ENCODE measurements at regions not wholly inside any gene's neighbourhood (a gene's known extent, or its start where the extent isn't known, plus 50 kb on each side); places are given as distances from the start of the nearest gene placed in this dataset.

- Histone ChIP-seq H3K4me1 (ENCODE audit: control insufficient read depth, low read depth, low read length) (no peaks in the 10 kb centered on the region), H3K79me1 (ENCODE audit: low read length) (no peaks in the 10 kb centered on the region), H3K56ac (ENCODE audit: low read length) (no peak overlapping the region), H3K79me2 (ENCODE audit: control insufficient read depth, insufficient read depth, low read length) (no peaks in the 10 kb centered on the region), H2BK120ac (ENCODE audit: low read depth, low read length) (no peak overlapping the region), H3K27me3 (ENCODE audit: insufficient read depth, low read length, poor library complexity) (no peaks in the 10 kb centered on the region), H3K23ac (ENCODE audit: low read length) (no peak overlapping the region), H2AK5ac (ENCODE audit: low read length) (no peak overlapping the region), H4K8ac (ENCODE audit: low read depth, low read length) (no peak overlapping the region), H3K4me2 (ENCODE audit: low read length) (no peak overlapping the region), H3K4ac (ENCODE audit: low read depth, low read length) (no peak overlapping the region), H3K18ac (ENCODE audit: low read length) (no peak overlapping the region), H4K5ac (ENCODE audit: low read length) (no peak overlapping the region), H2BK5ac (ENCODE audit: low read length) (no peak overlapping the region), H3K36me3 (ENCODE audit: control insufficient read depth, insufficient read depth, low read length) (no peaks in the 10 kb centered on the region), H3K27ac (ENCODE audit: low read depth, low read length) (no peak overlapping the region), H3K9ac (ENCODE audit: low read length) (no peak overlapping the region), H3K4me3 (ENCODE audit: low read length) (no peak overlapping the region), H2BK15ac (replicated peaks; ENCODE audit: low read depth) (no peak overlapping the region)
- no peak for DNase-seq
Observed at GRCh38 chr6:126133984-126134383, 147.6 kb downstream of the TRMT11 start.

DNA sequence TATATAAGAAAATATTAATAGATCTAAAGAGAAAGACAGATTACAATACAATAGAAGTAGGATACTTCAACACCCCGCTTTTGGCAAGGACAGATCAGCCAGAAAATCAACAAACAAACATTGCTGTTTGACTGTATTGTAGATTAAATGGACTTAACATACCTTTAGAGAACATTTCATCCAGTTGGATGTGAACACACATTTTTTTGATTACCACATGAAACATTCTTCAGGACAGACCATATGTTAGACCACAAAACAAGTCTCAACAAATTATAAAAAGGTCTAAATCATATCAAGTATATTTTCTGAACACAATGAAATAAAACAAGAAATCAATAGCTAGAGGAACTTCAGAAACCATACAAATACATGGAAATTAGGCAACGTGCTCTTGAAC lies 148.2 kb downstream of the TRMT11 start:
- Histone ChIP-seq H3K79me2 (ENCODE audit: control insufficient read depth, insufficient read depth, low read length) (no peaks in the 10 kb centered on the region), H2BK5ac (ENCODE audit: low read length) (no peak overlapping the region)
- WGBS (ENCODE audit: extremely low coverage, insufficient coverage, low lambda C conversion rate) = no CpG with 5 or more reads among the region's 2 CpGs

GRCh38 chr6:126140015-126140414 lies 153.7 kb downstream of the TRMT11 start:
- no peak overlapping the region for H4K5ac ChIP-seq (ENCODE audit: low read length)
- no peaks in the 10 kb centered on the region for H3K4me1 ChIP-seq (ENCODE audit: control insufficient read depth, low read depth, low read length)
- no peak overlapping the region for H3K27ac ChIP-seq (ENCODE audit: low read depth, low read length)
- no peak overlapping the region for H3K23ac ChIP-seq (ENCODE audit: low read length)
- no peak for DNase-seq
- H3K36me3 ChIP-seq (ENCODE audit: control insufficient read depth, insufficient read depth, low read length) = no peaks in the 10 kb centered on the region
- H3K4me2 ChIP-seq (ENCODE audit: low read length) = no peak overlapping the region
- H3K4ac ChIP-seq (ENCODE audit: low read depth, low read length) = no peak overlapping the region
- no peak overlapping the region for H4K8ac ChIP-seq (ENCODE audit: low read depth, low read length)
- H3K18ac ChIP-seq (ENCODE audit: low read length) = no peak overlapping the region
- H2AK5ac ChIP-seq (ENCODE audit: low read length) = no peak overlapping the region
- H3K79me2 ChIP-seq (ENCODE audit: control insufficient read depth, insufficient read depth, low read length) = no peaks in the 10 kb centered on the region
- H3K79me1 ChIP-seq (ENCODE audit: low read length) = no peaks in the 10 kb centered on the region
- no peaks in the 10 kb centered on the region for H3K27me3 ChIP-seq (ENCODE audit: insufficient read depth, low read length, poor library complexity)
- no peak overlapping the region for H3K56ac ChIP-seq (ENCODE audit: low read length)
- no peak overlapping the region for H2BK15ac ChIP-seq (replicated peaks; ENCODE audit: low read depth)
- no peak overlapping the region for H2BK120ac ChIP-seq (ENCODE audit: low read depth, low read length)
- no peak overlapping the region for H3K9ac ChIP-seq (ENCODE audit: low read length)
- no peak overlapping the region for H3K4me3 ChIP-seq (ENCODE audit: low read length)
- H2BK5ac ChIP-seq (ENCODE audit: low read length) = no peak overlapping the region

More for the DNA sequence above, 148.2 kb downstream of the TRMT11 start:
- no peak overlapping the region for H4K5ac ChIP-seq (ENCODE audit: low read length)
- no peaks in the 10 kb centered on the region for H3K27me3 ChIP-seq (ENCODE audit: insufficient read depth, low read length, poor library complexity)
- H3K4me3 ChIP-seq (ENCODE audit: low read length) = no peak overlapping the region
- no peaks in the 10 kb centered on the region for H3K4me1 ChIP-seq (ENCODE audit: control insufficient read depth, low read depth, low read length)
- DNase-seq = no peak
- no peak overlapping the region for H2BK120ac ChIP-seq (ENCODE audit: low read depth, low read length)
- H3K4ac ChIP-seq (ENCODE audit: low read depth, low read length) = no peak overlapping the region
- no peaks in the 10 kb centered on the region for H3K79me1 ChIP-seq (ENCODE audit: low read length)
- H3K18ac ChIP-seq (ENCODE audit: low read length) = no peak overlapping the region
- H2BK15ac ChIP-seq (replicated peaks; ENCODE audit: low read depth) = no peak overlapping the region
- no peak overlapping the region for H3K9ac ChIP-seq (ENCODE audit: low read length)
- H3K23ac ChIP-seq (ENCODE audit: low read length) = no peak overlapping the region
- H3K56ac ChIP-seq (ENCODE audit: low read length) = no peak overlapping the region
- no peak overlapping the region for H3K4me2 ChIP-seq (ENCODE audit: low read length)
- no peak overlapping the region for H3K27ac ChIP-seq (ENCODE audit: low read depth, low read length)
- no peaks in the 10 kb centered on the region for H3K36me3 ChIP-seq (ENCODE audit: control insufficient read depth, insufficient read depth, low read length)
- no peak overlapping the region for H2AK5ac ChIP-seq (ENCODE audit: low read length)
- H4K8ac ChIP-seq (ENCODE audit: low read depth, low read length) = no peak overlapping the region

- no peak for DNase-seq
- Histone ChIP-seq H3K23ac (ENCODE audit: low read length) (no peak overlapping the region), H3K79me2 (ENCODE audit: control insufficient read depth, insufficient read depth, low read length) (no peaks in the 10 kb centered on the region), H3K4ac (ENCODE audit: low read depth, low read length) (no peak overlapping the region), H3K36me3 (ENCODE audit: control insufficient read depth, insufficient read depth, low read length) (no peaks in the 10 kb centered on the region), H2BK15ac (replicated peaks; ENCODE audit: low read depth) (no peak overlapping the region), H4K5ac (ENCODE audit: low read length) (no peak overlapping the region), H3K27ac (ENCODE audit: low read depth, low read length) (no peak overlapping the region), H3K79me1 (ENCODE audit: low read length) (no peaks in the 10 kb centered on the region), H3K4me3 (ENCODE audit: low read length) (no peak overlapping the region), H4K8ac (ENCODE audit: low read depth, low read length) (no peak overlapping the region), H3K9ac (ENCODE audit: low read length) (no peak overlapping the region), H3K4me2 (ENCODE audit: low read length) (no peak overlapping the region), H2AK5ac (ENCODE audit: low read length) (no peak overlapping the region), H3K27me3 (ENCODE audit: insufficient read depth, low read length, poor library complexity) (no peaks in the 10 kb centered on the region), H2BK5ac (ENCODE audit: low read length) (no peak overlapping the region), H3K56ac (ENCODE audit: low read length) (no peak overlapping the region), H3K18ac (ENCODE audit: low read length) (no peak overlapping the region), H3K4me1 (ENCODE audit: control insufficient read depth, low read depth, low read length) (no peaks in the 10 kb centered on the region), H2BK120ac (ENCODE audit: low read depth, low read length) (no peak overlapping the region)
- WGBS (ENCODE audit: extremely low coverage, insufficient coverage, low lambda C conversion rate) = no CpG with 5 or more reads among the region's 3 CpGs
Observed at GRCh38 chr6:126143761-126144251, 157.5 kb downstream of the TRMT11 start.

DNA sequence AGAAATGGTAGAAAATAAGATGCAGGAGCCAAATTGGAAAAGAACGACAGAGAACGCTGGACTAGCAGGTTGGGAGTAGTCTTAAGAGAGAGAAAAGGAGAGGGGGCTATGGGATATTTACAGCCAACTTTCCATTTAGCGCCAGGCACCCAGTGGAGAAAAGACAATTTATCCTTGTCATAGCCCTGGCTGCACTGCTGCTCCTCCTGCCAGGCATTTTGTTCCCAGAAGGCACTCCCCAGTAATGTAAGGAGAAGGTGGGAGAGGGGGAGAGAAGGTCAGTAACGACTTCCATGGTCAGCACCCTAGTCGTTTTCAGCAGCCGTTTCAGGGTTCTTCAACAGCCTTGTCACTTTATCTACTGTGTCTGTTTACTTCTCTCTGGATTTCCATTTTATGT lies 159.0 kb downstream of the TRMT11 start:
- Histone ChIP-seq H3K4ac (ENCODE audit: low read depth, low read length) (no peak overlapping the region), H3K18ac (ENCODE audit: low read length) (no peak overlapping the region), H3K79me2 (ENCODE audit: control insufficient read depth, insufficient read depth, low read length) (no peaks in the 10 kb centered on the region), H3K9ac (ENCODE audit: low read length) (no peak overlapping the region), H3K79me1 (ENCODE audit: low read length) (no peaks in the 10 kb centered on the region), H4K8ac (ENCODE audit: low read depth, low read length) (no peak overlapping the region), H2BK5ac (ENCODE audit: low read length) (no peak overlapping the region), H3K56ac (ENCODE audit: low read length) (no peak overlapping the region), H3K27ac (ENCODE audit: low read depth, low read length) (no peak overlapping the region), H3K23ac (ENCODE audit: low read length) (no peak overlapping the region), H2AK5ac (ENCODE audit: low read length) (no peak overlapping the region), H3K4me1 (ENCODE audit: control insufficient read depth, low read depth, low read length) (no peaks in the 10 kb centered on the region), H4K5ac (ENCODE audit: low read length) (no peak overlapping the region), H2BK120ac (ENCODE audit: low read depth, low read length) (no peak overlapping the region), H3K4me2 (ENCODE audit: low read length) (no peak overlapping the region), H3K4me3 (ENCODE audit: low read length) (no peak overlapping the region), H3K36me3 (ENCODE audit: control insufficient read depth, insufficient read depth, low read length) (no peaks in the 10 kb centered on the region), H2BK15ac (replicated peaks; ENCODE audit: low read depth) (no peak overlapping the region), H3K27me3 (ENCODE audit: insufficient read depth, low read length, poor library complexity) (no peaks in the 10 kb centered on the region)
- DNase-seq = no peak
- whole genome bisulfite sequencing (ENCODE audit: extremely low coverage, insufficient coverage, low lambda C conversion rate) = no CpG with 5 or more reads among the region's 6 CpGs

- Histone ChIP-seq H3K23ac (ENCODE audit: low read length) (no peak overlapping the region), H3K4me3 (ENCODE audit: low read length) (no peak overlapping the region), H3K4ac (ENCODE audit: low read depth, low read length) (no peak overlapping the region), H2BK15ac (replicated peaks; ENCODE audit: low read depth) (no peak overlapping the region), H3K18ac (ENCODE audit: low read length) (no peak overlapping the region), H2BK5ac (ENCODE audit: low read length) (no peak overlapping the region), H2BK120ac (ENCODE audit: low read depth, low read length) (no peak overlapping the region), H4K5ac (ENCODE audit: low read length) (no peak overlapping the region), H3K36me3 (ENCODE audit: control insufficient read depth, insufficient read depth, low read length) (no peaks in the 10 kb centered on the region), H3K4me2 (ENCODE audit: low read length) (no peak overlapping the region), H3K9ac (ENCODE audit: low read length) (no peak overlapping the region), H3K79me2 (ENCODE audit: control insufficient read depth, insufficient read depth, low read length) (no peaks in the 10 kb centered on the region), H3K56ac (ENCODE audit: low read length) (no peak overlapping the region), H3K27me3 (ENCODE audit: insufficient read depth, low read length, poor library complexity) (no peaks in the 10 kb centered on the region), H3K4me1 (ENCODE audit: control insufficient read depth, low read depth, low read length) (no peaks in the 10 kb centered on the region), H4K8ac (ENCODE audit: low read depth, low read length) (no peak overlapping the region), H3K27ac (ENCODE audit: low read depth, low read length) (no peak overlapping the region), H2AK5ac (ENCODE audit: low read length) (no peak overlapping the region), H3K79me1 (ENCODE audit: low read length) (no peaks in the 10 kb centered on the region)
- DNase-seq = no peak
- WGBS (ENCODE audit: extremely low coverage, insufficient coverage, low lambda C conversion rate) = no CpG with 5 or more reads among the region's 4 CpGs
Observed at GRCh38 chr6:126147291-126147815, 161.0 kb downstream of the TRMT11 start.

Data from mesendoderm (in vitro differentiated cells).